Subcutaneous abdominal adipose tissue (tissue), 5 donors: ENCODE measurements at regions not wholly inside any gene's neighbourhood (a gene's known extent, or its start where the extent isn't known, plus 50 kb on each side); places are given as distances from the start of the nearest gene placed in this dataset.
"Not testable (repeated sequence)": the region's sequence is repeated elsewhere in the genome, so short reads cannot be mapped to it uniquely, and the experiment has no call there.

Experiments
- H3K27ac ChIP-seq: one replicate; pipeline ENCODE4 v1.7.0; 2013; ENCODE audit warnings: low read depth, mild to moderate bottlenecking, inconsistent platforms, low read length, moderate library complexity
- H3K27me3 ChIP-seq, 5 donors: one replicate each; pipeline ENCODE4 v1.7.0; 2013; ENCODE audit warnings: low read length in 5 of 5, inconsistent platforms in 1 of 5; ENCODE audit not compliant: control insufficient read depth in 5 of 5, insufficient read depth in 4 of 5
- H3K36me3 ChIP-seq, 5 donors: one replicate each; pipeline ENCODE4 v1.7.0; 2013; ENCODE audit warnings: low read length in 5 of 5; ENCODE audit not compliant: control insufficient read depth in 5 of 5, insufficient read depth in 5 of 5
- H3K4me1 ChIP-seq, 5 donors: one replicate each; pipeline ENCODE4 v1.7.0; 2013; ENCODE audit warnings: low read length in 5 of 5, mild to moderate bottlenecking in 3 of 5, moderate library complexity in 1 of 5; ENCODE audit not compliant: control insufficient read depth in 5 of 5, insufficient read depth in 5 of 5
- H3K4me3 ChIP-seq, 5 donors: one replicate each; pipeline ENCODE4 v1.7.0; 2013; ENCODE audit warnings: low read length in 5 of 5, low read depth in 1 of 5
- H3K9ac ChIP-seq, 5 donors: one replicate each; pipeline ENCODE4 v1.7.0; 2013; ENCODE audit warnings: low read length in 5 of 5, mild to moderate bottlenecking in 4 of 5, moderate library complexity in 3 of 5
- H3K9me3 ChIP-seq, 5 donors: one replicate each; pipeline ENCODE4 v1.7.0; 2013; ENCODE audit warnings: low read length in 5 of 5; ENCODE audit not compliant: control insufficient read depth in 5 of 5
- donor health status: healthy.
- donor health status: healthy.
- donor health status: healthy.
- donor health status: healthy.
- donor health status: healthy.

- H3K4me3 ChIP-seq: no peak overlapping the region
- no peak overlapping the region for H3K27ac ChIP-seq
- no peaks in the 10 kb centered on the region for H3K27me3 ChIP-seq
- no peak overlapping the region for H3K9ac ChIP-seq
- H3K9me3 ChIP-seq: no peaks in the 10 kb centered on the region
- no peaks in the 10 kb centered on the region for H3K36me3 ChIP-seq
- peaks cover 4 to 12% (median 10%) of the 10 kb centered on the region in 5 donors for H3K4me1 ChIP-seq
Measured at GRCh38 chr1:67610450-67610849, 74.6 kb upstream of the GADD45A start.

DNA sequence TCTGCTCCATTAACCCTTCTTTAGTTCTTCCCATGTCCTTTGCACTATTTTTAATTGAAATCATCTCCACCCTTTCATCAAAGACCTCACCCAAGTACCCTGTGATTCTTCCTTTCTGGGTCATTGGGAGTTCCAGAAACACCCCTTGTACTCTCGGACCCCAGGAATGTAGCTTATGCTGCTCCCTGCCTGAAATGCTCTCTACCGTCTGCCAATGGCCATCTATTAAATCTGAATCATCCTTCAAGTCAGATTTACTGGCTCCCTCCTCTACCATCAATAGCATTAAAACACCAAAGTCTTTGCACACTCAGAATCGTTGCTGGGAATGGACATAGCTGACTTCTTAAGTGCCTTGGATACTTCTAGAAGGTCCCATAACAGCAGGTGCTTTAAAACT, 73.2 kb upstream of the GADD45A start:
- no peaks in the 10 kb centered on the region for H3K36me3 ChIP-seq
- H3K4me3 ChIP-seq: no peak overlapping the region
- H3K9ac ChIP-seq: no peak overlapping the region
- peaks cover 4 to 12% (median 10%) of the 10 kb centered on the region in 5 donors for H3K4me1 ChIP-seq
- H3K27ac ChIP-seq: no peak overlapping the region
- no peaks in the 10 kb centered on the region for H3K27me3 ChIP-seq
- no peaks in the 10 kb centered on the region for H3K9me3 ChIP-seq

- H3K9ac ChIP-seq: peak overlapping the region in 1 of 5 donors; percentile 20
- no peak overlapping the region for H3K4me3 ChIP-seq
- peaks cover 4 to 12% (median 10%) of the 10 kb centered on the region in 5 donors for H3K4me1 ChIP-seq
- H3K27ac ChIP-seq: peak overlapping the region; percentile 54
- no peaks in the 10 kb centered on the region for H3K27me3 ChIP-seq
- H3K36me3 ChIP-seq: no peaks in the 10 kb centered on the region
- H3K9me3 ChIP-seq: no peaks in the 10 kb centered on the region
Measured at GRCh38 chr1:67612788-67613241, 72.2 kb upstream of the GADD45A start.

- H3K27ac ChIP-seq: peak overlapping the region; percentile 54
- H3K4me3 ChIP-seq: not testable (repeated sequence)
Measured at GRCh38 chr1:67613479-67613878, 71.5 kb upstream of the GADD45A start.

DNA sequence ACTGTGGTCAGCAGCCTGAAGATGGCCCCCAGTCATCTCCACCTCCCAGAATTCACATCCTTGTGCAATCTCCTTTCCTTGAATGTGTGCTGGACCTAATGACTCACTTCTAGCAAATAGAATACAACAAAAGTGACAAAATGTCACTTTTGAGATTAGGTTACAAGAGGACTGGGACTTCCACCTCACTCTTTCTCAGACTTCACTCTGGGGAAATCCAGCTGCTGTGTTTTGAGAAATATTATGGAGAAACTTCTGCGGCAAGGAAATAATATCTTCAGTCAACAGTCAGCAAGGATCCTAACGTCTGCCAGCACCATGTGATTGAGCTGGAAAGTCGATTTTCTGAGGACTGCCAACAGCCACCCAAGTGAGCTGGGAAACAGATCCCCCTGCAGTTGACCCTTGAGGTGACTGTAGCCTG, 70.5 kb upstream of the GADD45A start:
- H3K9me3 ChIP-seq: no peaks in the 10 kb centered on the region
- no peak overlapping the region for H3K9ac ChIP-seq
- no peaks in the 10 kb centered on the region for H3K27me3 ChIP-seq
- H3K27ac ChIP-seq: no peak overlapping the region
- H3K36me3 ChIP-seq: no peaks in the 10 kb centered on the region
- peaks cover 5 to 25% (median 20%) of the 10 kb centered on the region in 5 donors for H3K4me1 ChIP-seq
- H3K4me3 ChIP-seq: no peak overlapping the region

More at GRCh38 chr1:67613479-67613878, 71.5 kb upstream of the GADD45A start:
- H3K9ac ChIP-seq, H3K36me3 ChIP-seq, H3K27me3 ChIP-seq, H3K9me3 ChIP-seq: not testable (repeated sequence)
- peaks cover 4 to 17% (median 13%) of the 10 kb centered on the region in 5 donors for H3K4me1 ChIP-seq

DNA sequence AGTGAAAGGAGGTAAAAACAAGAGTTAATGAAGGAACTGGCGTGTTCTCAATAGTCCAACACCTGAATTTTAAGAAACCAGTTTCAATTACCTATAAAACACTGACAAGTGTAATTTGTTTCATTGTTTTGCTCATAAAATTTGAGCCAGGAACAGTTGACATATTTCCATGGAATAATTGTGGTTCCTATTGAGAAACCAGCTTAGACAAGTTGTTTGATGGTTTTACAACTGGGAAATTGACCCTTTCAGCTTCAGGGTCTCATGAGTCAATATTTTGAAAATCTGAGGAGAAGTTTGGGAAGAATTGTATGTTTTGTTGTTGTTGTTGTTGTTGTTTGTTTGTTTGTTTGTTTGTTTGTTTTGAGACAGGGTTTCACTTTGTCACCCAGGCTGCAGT, 69.1 kb upstream of the GADD45A start:
- H3K4me3 ChIP-seq: no peak overlapping the region
- no peaks in the 10 kb centered on the region for H3K9me3 ChIP-seq
- no peak overlapping the region for H3K27ac ChIP-seq
- H3K36me3 ChIP-seq: no peaks in the 10 kb centered on the region
- H3K9ac ChIP-seq: no peak overlapping the region
- no peaks in the 10 kb centered on the region for H3K27me3 ChIP-seq
- peaks cover 5 to 26% (median 20%) of the 10 kb centered on the region in 5 donors for H3K4me1 ChIP-seq

GRCh38 chr1:67616394-67616985, 68.5 kb upstream of the GADD45A start:
- Histone ChIP-seq H3K27ac (no peak overlapping the region), H3K27me3 (no peaks in the 10 kb centered on the region), H3K4me1 (peaks cover 5 to 26% (median 20%) of the 10 kb centered on the region in 5 donors), H3K9ac (no peak overlapping the region), H3K9me3 (no peaks in the 10 kb centered on the region), H3K4me3 (no peak overlapping the region), H3K36me3 (no peaks in the 10 kb centered on the region)

DNA sequence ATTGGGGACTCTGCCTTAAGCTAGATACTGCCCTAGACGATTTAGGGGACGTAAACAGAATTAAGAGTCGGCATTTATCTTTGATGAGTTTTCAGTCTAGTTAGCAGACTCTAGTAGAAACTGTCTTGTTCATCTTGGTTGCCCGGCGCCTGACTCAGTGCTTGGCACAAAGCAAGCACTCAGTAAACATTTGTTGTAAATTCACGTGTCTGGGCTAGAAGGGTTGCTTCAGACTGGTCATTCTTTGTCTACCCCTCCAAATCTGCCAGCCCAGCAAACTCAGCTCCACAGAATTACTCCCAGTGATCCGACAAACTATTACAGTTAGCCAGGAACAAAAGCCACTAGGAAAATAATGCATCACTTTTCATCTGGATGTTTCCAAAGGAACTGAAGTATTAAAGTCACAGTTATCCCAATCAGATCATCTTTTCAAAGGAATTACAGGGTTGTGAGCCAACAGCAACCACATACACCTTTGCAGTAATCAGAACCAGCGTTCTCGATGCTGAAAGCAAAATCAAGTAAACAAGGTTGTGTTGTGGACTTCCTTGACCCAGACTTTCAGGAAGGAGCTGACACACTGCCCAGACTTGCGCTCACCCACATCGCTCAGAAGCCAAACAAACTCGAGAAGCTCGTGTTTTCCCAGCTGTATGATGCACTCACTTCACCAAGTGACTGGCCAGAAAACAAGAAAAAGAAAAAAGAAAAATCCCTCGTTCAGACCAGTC, 66.5 kb upstream of the GADD45A start:
- no peaks in the 10 kb centered on the region for H3K27me3 ChIP-seq
- H3K27ac ChIP-seq: peak overlapping the region; percentile 80
- H3K9me3 ChIP-seq: no peaks in the 10 kb centered on the region
- peaks cover 0 to 19% (median 12%) of the 10 kb centered on the region in 5 donors for H3K4me1 ChIP-seq
- H3K9ac ChIP-seq: peak overlapping the region in 1 of 5 donors; percentile 57
- peak overlapping the region in 2 of 5 donors; percentile 3 to 21 for H3K4me3 ChIP-seq
- H3K36me3 ChIP-seq: no peaks in the 10 kb centered on the region

DNA sequence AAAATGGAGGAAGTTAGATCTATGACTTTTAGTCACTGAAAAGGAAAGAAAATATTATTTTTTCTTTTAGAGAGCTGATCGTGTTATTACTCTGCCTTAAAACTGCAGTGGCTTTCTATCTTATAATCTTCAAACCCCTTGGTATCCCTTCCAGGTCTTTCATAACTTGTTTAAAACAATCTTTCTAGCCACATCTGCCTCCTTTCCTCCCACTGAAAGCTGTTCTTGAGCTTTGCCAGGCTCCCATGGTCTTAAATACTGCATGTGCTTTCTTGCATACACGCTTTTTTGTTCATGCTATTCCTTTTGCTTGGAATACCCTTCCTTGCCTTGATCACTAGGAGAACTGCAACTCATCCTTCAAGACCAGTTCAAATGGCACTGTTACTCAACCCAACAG, 65.9 kb upstream of the GADD45A start:
- H3K9me3 ChIP-seq: no peaks in the 10 kb centered on the region
- H3K36me3 ChIP-seq: no peaks in the 10 kb centered on the region
- no peaks in the 10 kb centered on the region for H3K27me3 ChIP-seq
- H3K27ac ChIP-seq: peak overlapping the region; percentile 80
- H3K4me1 ChIP-seq: peaks cover 0 to 19% (median 12%) of the 10 kb centered on the region in 5 donors
- peak overlapping the region in 2 of 5 donors; percentile 3 to 21 for H3K4me3 ChIP-seq
- peak overlapping the region in 2 of 5 donors; percentile 42 to 66 for H3K9ac ChIP-seq

GRCh38 chr1:67623906-67624305, 61.1 kb upstream of the GADD45A start:
- Histone ChIP-seq H3K36me3 (no peaks in the 10 kb centered on the region), H3K4me3 (no peak overlapping the region), H3K9me3 (no peaks in the 10 kb centered on the region), H3K9ac (no peak overlapping the region), H3K27me3 (no peaks in the 10 kb centered on the region), H3K27ac (no peak overlapping the region), H3K4me1 (peaks cover 0 to 13% (median 5%) of the 10 kb centered on the region in 5 donors)
